Right lung (tissue), 2 donors: ENCODE measurements at regions not wholly inside any gene's neighbourhood (a gene's known extent, or its start where the extent isn't known, plus 50 kb on each side); places are given as distances from the start of the nearest gene placed in this dataset.
"Not testable (repeated sequence)": the region's sequence is repeated elsewhere in the genome, so short reads cannot be mapped to it uniquely, and the experiment has no call there.

Source experiments
- DNase-seq, 2 donors: peaks; one replicate each; pipeline ENCODE4 v3.0.0-alpha.2; 2013

GRCh38 chr1:41980827-41981653 lies 62.3 kb upstream of the HIVEP3 start:
- DNase-seq = no peak

GRCh38 chr1:41978986-41979385 lies 60.3 kb upstream of the HIVEP3 start:
- no peak for DNase-seq

- no peak for DNase-seq
Measured at GRCh38 chr1:41977326-41977725, 58.6 kb upstream of the HIVEP3 start.

GRCh38 chr1:41976671-41977070 lies 57.9 kb upstream of the HIVEP3 start:
- DNase-seq = no peak

- no peak for DNase-seq
Measured at GRCh38 chr1:41975850-41976569, 57.3 kb upstream of the HIVEP3 start.

GRCh38 chr1:41975121-41975520 lies 56.4 kb upstream of the HIVEP3 start:
- DNase-seq = no peak

- not testable (repeated sequence) for DNase-seq
Measured at GRCh38 chr1:41968557-41968956, 49.8 kb upstream of the HIVEP3 start.
